ENCODE measurements at regions not wholly inside any gene's neighbourhood (a gene's known extent, or its start where the extent isn't known, plus 50 kb on each side); places are given as distances from the start of the nearest gene placed in this dataset.

DNA sequence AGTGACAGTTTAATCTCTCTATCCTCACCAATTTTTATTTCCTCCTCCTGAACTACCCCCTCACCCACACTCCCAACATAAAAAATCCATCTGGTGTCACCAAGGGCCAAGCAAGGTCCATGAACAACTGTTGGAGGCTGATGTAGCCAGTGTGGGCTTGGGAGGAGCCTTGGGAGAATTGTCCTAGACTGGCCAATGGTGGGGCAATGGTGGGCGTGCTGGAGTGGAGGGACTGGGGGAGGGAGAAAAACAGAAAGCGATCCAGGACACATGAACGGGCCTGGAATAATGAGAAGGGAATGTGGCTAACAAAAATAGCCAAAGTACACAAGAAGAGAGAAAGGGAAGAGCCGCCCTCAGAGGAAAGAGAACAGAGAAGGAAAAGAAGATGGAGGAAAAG lies 272.6 kb downstream of the ENC1 start:
- no peak for TF ChIP-seq CTCF (IDR thresholded peaks at IDR 0.05)
- Mint-ChIP-seq H3K4me1 (ENCODE audit: low read depth) (no peaks in the 10 kb centered on the region; the same call in 1 of the 2 replicates), H3K27ac (no peak overlapping the region), H3K27me3 (ENCODE audit: insufficient read depth) (peaks cover 13% of the 10 kb centered on the region), H3K9me3 (peaks cover 4% of the 10 kb centered on the region), H3K4me3 (no peak overlapping the region), H3K36me3 (ENCODE audit: low read depth) (0 out of 2 replicates have a peak, but pooled peaks cover 3% of the 10 kb centered on the region)
- no peak for DNase-seq

DNA sequence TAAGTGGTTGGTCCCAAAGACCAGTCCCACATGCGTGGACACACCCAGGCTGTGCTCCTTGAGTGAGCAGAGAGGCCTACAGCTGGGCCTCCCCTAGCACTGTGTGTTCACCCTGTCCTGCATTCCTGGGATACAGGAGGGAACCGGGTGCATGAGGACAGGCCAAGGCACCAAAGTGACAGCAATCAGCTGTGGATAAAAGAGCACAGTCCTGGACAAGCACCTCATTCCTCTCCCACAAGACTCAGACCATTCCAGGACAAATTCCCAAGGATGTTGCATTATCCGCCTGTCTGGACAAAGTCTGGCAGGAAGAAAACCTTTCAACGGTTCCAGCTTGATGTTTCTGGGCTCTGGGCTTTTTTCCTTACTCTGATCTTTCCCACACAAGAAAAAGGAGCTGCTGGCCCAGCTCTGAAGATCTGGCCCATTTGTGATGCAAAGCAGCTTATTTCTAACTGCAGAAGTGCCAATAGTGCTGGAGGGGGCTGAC lies 273.2 kb downstream of the ENC1 start:
- no peak for DNase-seq
- TF ChIP-seq CTCF (IDR thresholded peaks at IDR 0.05) = no peak
- Mint-ChIP-seq H3K9me3 (peaks cover 4% of the 10 kb centered on the region), H3K27me3 (ENCODE audit: insufficient read depth) (peaks cover 17% of the 10 kb centered on the region), H3K36me3 (ENCODE audit: low read depth) (0 out of 2 replicates have a peak, but pooled peaks cover 3% of the 10 kb centered on the region), H3K27ac (no peak overlapping the region), H3K4me3 (no peak overlapping the region), H3K4me1 (ENCODE audit: low read depth) (no peaks in the 10 kb centered on the region; the same call in 1 of the 2 replicates)

GRCh38 chr5:74365723-74366122 lies 274.8 kb downstream of the ENC1 start:
- Mint-ChIP-seq H3K36me3 (ENCODE audit: low read depth) (0 out of 2 replicates have a peak, but pooled peaks cover 3% of the 10 kb centered on the region), H3K4me1 (ENCODE audit: low read depth) (no peaks in the 10 kb centered on the region; the same call in 1 of the 2 replicates), H3K9me3 (peaks cover 4% of the 10 kb centered on the region), H3K27me3 (ENCODE audit: insufficient read depth) (peaks cover 17% of the 10 kb centered on the region), H3K4me3 (no peak overlapping the region), H3K27ac (no peak overlapping the region)
- DNase-seq = no peak
- TF ChIP-seq CTCF (IDR thresholded peaks at IDR 0.05) = no peak

DNA sequence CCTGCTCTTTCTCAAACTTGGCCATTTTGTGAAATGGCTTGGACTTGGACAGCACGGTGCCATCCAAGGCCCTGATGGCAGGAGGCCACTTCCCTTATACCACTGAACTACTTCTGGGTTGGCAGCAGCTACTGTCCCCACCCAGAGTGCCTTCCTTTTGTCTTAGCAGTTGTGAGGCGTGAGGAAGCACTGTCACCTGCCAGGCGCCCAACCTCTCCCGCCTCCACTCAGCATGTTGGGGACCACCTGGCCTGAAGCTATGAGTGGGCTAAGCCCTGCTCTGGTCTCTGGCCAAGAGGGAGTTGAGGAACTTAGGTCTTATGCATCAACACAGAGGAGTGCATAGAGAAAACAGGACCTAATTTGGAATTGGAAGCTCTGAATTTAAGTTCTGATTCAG lies 276.0 kb downstream of the ENC1 start:
- TF ChIP-seq CTCF (IDR thresholded peaks at IDR 0.05) = no peak
- H3K27me3 Mint-ChIP-seq (ENCODE audit: insufficient read depth) = peaks cover 14% of the 10 kb centered on the region
- H3K27ac Mint-ChIP-seq = no peak overlapping the region
- DNase-seq = no peak
- H3K4me1 Mint-ChIP-seq (ENCODE audit: low read depth) = no peaks in the 10 kb centered on the region; the same call in 1 of the 2 replicates
- 0 out of 2 replicates have a peak, but pooled peaks cover 3% of the 10 kb centered on the region for H3K36me3 Mint-ChIP-seq (ENCODE audit: low read depth)
- H3K9me3 Mint-ChIP-seq = peaks cover 4% of the 10 kb centered on the region
- H3K4me3 Mint-ChIP-seq = no peak overlapping the region

- Mint-ChIP-seq H3K27ac (no peak overlapping the region), H3K27me3 (ENCODE audit: insufficient read depth) (peaks cover 14% of the 10 kb centered on the region), H3K4me1 (ENCODE audit: low read depth) (no peaks in the 10 kb centered on the region; the same call in 1 of the 2 replicates), H3K36me3 (ENCODE audit: low read depth) (0 out of 2 replicates have a peak, but pooled peaks cover 3% of the 10 kb centered on the region), H3K9me3 (peaks cover 4% of the 10 kb centered on the region), H3K4me3 (no peak overlapping the region)
- no peak for TF ChIP-seq CTCF (IDR thresholded peaks at IDR 0.05)
- DNase-seq = no peak
These were observed 276.8 kb downstream of the ENC1 start for GRCh38 chr5:74363603-74364205.
